H9 (cell line): ENCODE measurements at regions not wholly inside any gene's neighbourhood (a gene's known extent, or its start where the extent isn't known, plus 50 kb on each side); places are given as distances from the start of the nearest gene placed in this dataset.

Source experiments
- DNase-seq: peaks from one replicate; pipeline ENCODE4 v3.0.0-alpha.2; 2017
- H2AFZ ChIP-seq: one replicate; pipeline ENCODE4 v1.6.1; 2013; ENCODE audit warnings: mild to moderate bottlenecking, low read length, control low read depth, moderate library complexity
- H2AK5ac ChIP-seq: 2 replicates; pipeline ENCODE4 v1.6.1; 2013; ENCODE audit warnings: low read length, control low read depth, mixed read lengths; ENCODE audit not compliant: insufficient read length
- H2BK120ac ChIP-seq: one replicate; pipeline ENCODE4 v1.6.1; 2013; ENCODE audit warnings: low read depth, mild to moderate bottlenecking, low read length, control low read depth, inconsistent platforms; ENCODE audit not compliant: poor library complexity, severe bottlenecking
- H2BK12ac ChIP-seq: 2 replicates; pipeline ENCODE4 v1.6.1; 2013; ENCODE audit warnings: low read length, control low read depth, mixed read lengths, low read depth; ENCODE audit not compliant: insufficient read length
- H2BK15ac ChIP-seq: 2 replicates; pipeline ENCODE4 v1.6.1; 2013; ENCODE audit warnings: low read depth, low read length, control low read depth
- H2BK20ac ChIP-seq: one replicate; pipeline ENCODE4 v1.6.1; 2013; ENCODE audit warnings: low read depth, mild to moderate bottlenecking, low read length, control low read depth, inconsistent platforms; ENCODE audit not compliant: poor library complexity, severe bottlenecking
- H2BK5ac ChIP-seq: 2 replicates; pipeline ENCODE4 v1.6.1; 2013; ENCODE audit warnings: low read length, control low read depth, mixed read lengths; ENCODE audit not compliant: insufficient read length
- H3K14ac ChIP-seq: 2 replicates; pipeline ENCODE4 v1.6.1; 2013; ENCODE audit warnings: low read length, control low read depth; ENCODE audit not compliant: insufficient read depth
- H3K18ac ChIP-seq: 2 replicates; pipeline ENCODE4 v1.6.1; 2013; ENCODE audit warnings: low read depth, mild to moderate bottlenecking, mixed read lengths, low read length, control low read depth; ENCODE audit not compliant: insufficient read length
- H3K23ac ChIP-seq: 2 replicates; pipeline ENCODE4 v1.6.1; 2013; ENCODE audit warnings: low read length, control low read depth, mixed read lengths, low read depth; ENCODE audit not compliant: insufficient read length
- H3K23me2 ChIP-seq: 2 replicates; pipeline ENCODE4 v1.6.1; 2013; ENCODE audit warnings: low read depth, mild to moderate bottlenecking, mixed read lengths, low read length, control low read depth; ENCODE audit not compliant: insufficient read length, poor library complexity, severe bottlenecking
- H3K27ac ChIP-seq: 2 replicates; pipeline ENCODE4 v1.5.1; 2013; ENCODE audit warnings: low read length, control low read depth, mixed read lengths, low read depth; ENCODE audit not compliant: insufficient read length
- H3K27me3 ChIP-seq: 2 replicates; pipeline ENCODE4 v1.6.1; 2013; ENCODE audit warnings: low read length, control low read depth, inconsistent platforms; ENCODE audit not compliant: insufficient read depth
- H3K4ac ChIP-seq: 2 replicates; pipeline ENCODE4 v1.6.1; 2013; ENCODE audit warnings: low read depth, mild to moderate bottlenecking, control low read depth, inconsistent platforms, low read length, moderate library complexity
- H3K4me1 ChIP-seq: 2 replicates; pipeline ENCODE4 v1.6.1; 2013; ENCODE audit warnings: low read length, control low read depth, inconsistent platforms; ENCODE audit not compliant: insufficient read depth
- H3K4me2 ChIP-seq: 2 replicates; pipeline ENCODE4 v1.6.1; 2013; ENCODE audit warnings: low read length, control low read depth, mixed read lengths; ENCODE audit not compliant: insufficient read length, insufficient read depth
- H3K56ac ChIP-seq: 2 replicates; pipeline ENCODE4 v1.6.1; 2013; ENCODE audit warnings: low read depth, mild to moderate bottlenecking, mixed read lengths, low read length, control low read depth; ENCODE audit not compliant: insufficient read length
- H3K79me1 ChIP-seq: 2 replicates; pipeline ENCODE4 v1.6.1; 2013; ENCODE audit warnings: low read depth, mild to moderate bottlenecking, moderate library complexity, low read length, control low read depth, inconsistent platforms; ENCODE audit not compliant: insufficient read depth, poor library complexity, severe bottlenecking
- H3K79me2 ChIP-seq: 2 replicates; pipeline ENCODE4 v1.6.1; 2013; ENCODE audit warnings: low read length, control low read depth, inconsistent platforms; ENCODE audit not compliant: insufficient read depth
- H3K9ac ChIP-seq: 2 replicates; pipeline ENCODE4 v1.6.1; 2013; ENCODE audit warnings: low read length, control low read depth, mixed read lengths; ENCODE audit not compliant: insufficient read length; ENCODE audit errors: extremely low read depth
- H3K9me3 ChIP-seq: one replicate; pipeline ENCODE4 v1.6.1; 2013; ENCODE audit warnings: low read depth, low read length, inconsistent platforms; ENCODE audit not compliant: control insufficient read depth
- H3T11ph ChIP-seq: one replicate; pipeline ENCODE4 v1.6.1; 2013; ENCODE audit warnings: mild to moderate bottlenecking, low read length, control low read depth, inconsistent platforms
- H4K20me1 ChIP-seq: one replicate; pipeline ENCODE4 v1.6.1; 2013; ENCODE audit not compliant: control insufficient read depth, insufficient read length, insufficient read depth
- H4K5ac ChIP-seq: 2 replicates; pipeline ENCODE4 v1.6.1; 2013; ENCODE audit warnings: low read depth, mild to moderate bottlenecking, mixed read lengths, low read length, control low read depth; ENCODE audit not compliant: insufficient read length
- H4K8ac ChIP-seq: replicated peaks from 2 replicates; pipeline ENCODE4 v1.6.1; 2013; ENCODE audit warnings: low read length, control low read depth, mixed read lengths, low read depth; ENCODE audit not compliant: insufficient read length
- H4K91ac ChIP-seq: 2 replicates; pipeline ENCODE4 v1.6.1; 2013; ENCODE audit warnings: low read depth, mild to moderate bottlenecking, moderate library complexity, mixed read lengths, low read length, control low read depth; ENCODE audit not compliant: insufficient read length
- H3K27ac Mint-ChIP-seq, 3 experiments: 2 replicates in 2 of 3; 3 replicates in 1 of 3; pipeline ENCODE4 v1.8.0; 2020 to 2021; ENCODE audit warnings: mixed read lengths in 3 of 3, mild to moderate bottlenecking in 1 of 3, moderate library complexity in 1 of 3
- H3K27me3 Mint-ChIP-seq: 2 replicates; pipeline ENCODE4 v1.8.0; 2021; ENCODE audit warnings: low read depth, mild to moderate bottlenecking, moderate library complexity, mixed read lengths
- H3K36me3 Mint-ChIP-seq, 3 experiments: 2 replicates in 2 of 3; 3 replicates in 1 of 3; pipeline ENCODE4 v1.8.0; 2020 to 2021; ENCODE audit warnings: low read depth in 3 of 3, mixed read lengths in 3 of 3; ENCODE audit not compliant: insufficient read depth in 1 of 3
- H3K4me1 Mint-ChIP-seq, 2 experiments: 2 replicates each; pipeline ENCODE4 v1.8.0; 2020; ENCODE audit warnings: mixed read lengths in 2 of 2
- H3K4me3 Mint-ChIP-seq, 2 experiments: 2 replicates in 1 of 2; 3 replicates in 1 of 2; pipeline ENCODE4 v1.8.0; 2020 to 2021; ENCODE audit warnings: mild to moderate bottlenecking in 2 of 2, mixed read lengths in 2 of 2, moderate library complexity in 1 of 2
- H3K9me3 Mint-ChIP-seq, 2 experiments: 2 replicates in 1 of 2; 3 replicates in 1 of 2; pipeline ENCODE4 v1.8.0; 2020; ENCODE audit warnings: mild to moderate bottlenecking in 2 of 2, mixed read lengths in 2 of 2, moderate library complexity in 1 of 2
- CTCF ChIP-seq: fragments of 200-600 bp; sonication (generic); conservative IDR thresholded peaks from 3 replicates; pipeline ENCODE4 v1.8.0; 2021; ENCODE audit warnings: antibody characterized with exemption, mild to moderate bottlenecking
- WGBS: extraction: QIAGEN DNeasy Blood & Tissue Kit; methylation state at CpG from one replicate; pipeline ENCODE4 v1.1.7; 2013; ENCODE audit warnings: missing lambda C conversion rate, low lambda C conversion rate, mixed read lengths; ENCODE audit not compliant: insufficient read length; ENCODE audit errors: extremely low coverage; 5-methylcytosine and 5-hydroxymethylcytosine counted together

GRCh38 chr4:137452799-137453198 lies 79.5 kb downstream of the PCDH18 start:
- Histone ChIP-seq H3K4me2 (no peak overlapping the region), H3K9ac (no peak overlapping the region), H3K9me3 (no peaks in the 10 kb centered on the region), H3K79me1 (no peaks in the 10 kb centered on the region), H2AK5ac (no peak overlapping the region), H3K23me2 (no peaks in the 10 kb centered on the region), H3K23ac (no peak overlapping the region), H2BK120ac (no peak overlapping the region), H2AFZ (no peak overlapping the region), H3K4me1 (peaks cover 2% of the 10 kb centered on the region; the same call in 1 of the 2 replicates), H3K27ac (no peak overlapping the region), H4K20me1 (no peaks in the 10 kb centered on the region), H2BK12ac (no peak overlapping the region), H4K8ac (no peak overlapping the region), H3K14ac (no peak overlapping the region), H3K56ac (no peak overlapping the region), H2BK5ac (no peak overlapping the region), H4K5ac (no peak overlapping the region), H2BK15ac (no peak overlapping the region), H3K4ac (no peak overlapping the region), H3K27me3 (no peaks in the 10 kb centered on the region), H3K79me2 (no peaks in the 10 kb centered on the region), H4K91ac (no peak overlapping the region), H2BK20ac (no peak overlapping the region), H3T11ph (no peak overlapping the region), H3K18ac (no peak overlapping the region)
- Mint-ChIP-seq H3K4me3 (no peak overlapping the region), H3K4me1 (peaks cover 32 to 37% of the 10 kb centered on the region in 2 experiments), H3K9me3 (peaks cover 0 to 2% of the 10 kb centered on the region in 2 experiments; a peak in 1 of 5 replicates), H3K27me3 (no peaks in the 10 kb centered on the region), H3K36me3 (peaks cover 2 to 13% (median 6%) of the 10 kb centered on the region in 3 experiments; a peak in 6 of 7 replicates), H3K27ac (no peak overlapping the region)
- DNase-seq = no peak
- WGBS = no CpG with 5 or more reads among the region's 1 CpG
- no peak for TF ChIP-seq CTCF
